ENCODE measurements at regions not wholly inside any gene's neighbourhood (a gene's known extent, or its start where the extent isn't known, plus 50 kb on each side); places are given as distances from the start of the nearest gene placed in this dataset.

DNA sequence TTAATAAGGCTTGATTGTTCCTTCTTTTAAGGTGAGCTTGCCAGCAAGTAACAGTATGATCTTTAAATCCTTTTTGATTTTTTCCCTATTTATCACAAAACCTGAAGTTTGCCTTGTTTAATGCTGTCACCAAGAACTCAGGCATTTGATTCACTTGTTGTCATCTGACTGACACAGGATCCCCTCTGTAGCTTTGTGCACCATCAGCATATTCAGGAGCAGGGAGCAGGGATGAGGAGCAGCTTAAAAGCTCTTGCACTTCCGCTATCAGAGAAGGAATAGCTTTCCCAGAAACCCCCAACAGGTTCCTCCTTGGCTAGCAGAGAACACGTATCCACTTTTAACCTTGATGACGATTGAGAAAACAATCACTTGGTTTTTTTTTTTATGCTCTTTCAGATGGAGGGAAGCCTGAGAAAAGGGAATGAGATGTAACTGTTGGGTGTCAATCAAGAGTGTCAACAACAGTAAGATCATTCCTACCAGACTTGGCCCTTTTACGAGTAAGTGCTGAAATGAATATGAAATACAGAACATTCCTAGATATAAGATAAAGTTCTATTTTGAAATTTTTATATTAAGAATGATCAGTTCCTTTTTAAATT is 433.1 kb upstream of the CDH18 start:
- H3K4me3 ChIP-seq = no peak overlapping the region
- no peak for DNase-seq
- no peaks in the 10 kb centered on the region for H3K4me1 ChIP-seq
- no peak for TF ChIP-seq CTCF (IDR thresholded peaks at IDR 0.05)
- no peak for TF ChIP-seq EP300 (IDR thresholded peaks at IDR 0.05)
- TF ChIP-seq POLR2A (IDR thresholded peaks at IDR 0.05) = no peak
- no peak for TF ChIP-seq POLR2AphosphoS5 (IDR thresholded peaks at IDR 0.05)
- no peaks in the 10 kb centered on the region for H3K9me3 ChIP-seq
- H3K27me3 ChIP-seq = no peaks in the 10 kb centered on the region
- intact Hi-C loops (cut with DNase I; ENCODE audit: low total_unique reads) = no loop called here
- no peak overlapping the region for H3K27ac ChIP-seq
- WGBS, 5 donors = 35 to 58% (median 54%) methylated on average over 4 of the region's 4 CpGs
- no peaks in the 10 kb centered on the region for H3K36me3 ChIP-seq

Small RNA genes in the stretch of these regions (small RNA-seq; reads per million reads assigned to genes)
- 0 reads per million in 4 donors for gene AC091946.2
- 0 reads per million in 4 donors for gene AC140172.1

Measured in stomach (tissue), 8 donors.